ENCODE measurements at regions not wholly inside any gene's neighbourhood (a gene's known extent, or its start where the extent isn't known, plus 50 kb on each side); places are given as distances from the start of the nearest gene placed in this dataset.

DNA sequence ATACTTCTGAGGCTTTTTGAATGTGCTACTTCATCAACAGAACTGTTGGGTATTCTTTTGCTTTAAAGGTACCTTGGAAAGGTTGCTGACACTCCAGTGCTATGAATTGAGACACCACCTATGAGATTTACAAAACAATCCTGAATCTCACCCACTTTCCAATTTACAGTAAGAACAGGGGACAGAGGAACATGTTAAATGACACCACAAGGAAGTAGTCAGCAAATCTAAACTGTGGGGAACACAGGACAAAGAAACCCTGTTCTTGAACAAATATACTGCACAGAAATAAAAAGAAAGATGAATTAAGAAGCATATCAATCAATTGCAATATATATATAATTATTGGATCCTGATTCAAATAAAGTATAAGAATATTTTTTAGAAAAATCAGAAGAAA is 216.7 kb upstream of the ARID1B start:
- no peak for DNase-seq

DNA sequence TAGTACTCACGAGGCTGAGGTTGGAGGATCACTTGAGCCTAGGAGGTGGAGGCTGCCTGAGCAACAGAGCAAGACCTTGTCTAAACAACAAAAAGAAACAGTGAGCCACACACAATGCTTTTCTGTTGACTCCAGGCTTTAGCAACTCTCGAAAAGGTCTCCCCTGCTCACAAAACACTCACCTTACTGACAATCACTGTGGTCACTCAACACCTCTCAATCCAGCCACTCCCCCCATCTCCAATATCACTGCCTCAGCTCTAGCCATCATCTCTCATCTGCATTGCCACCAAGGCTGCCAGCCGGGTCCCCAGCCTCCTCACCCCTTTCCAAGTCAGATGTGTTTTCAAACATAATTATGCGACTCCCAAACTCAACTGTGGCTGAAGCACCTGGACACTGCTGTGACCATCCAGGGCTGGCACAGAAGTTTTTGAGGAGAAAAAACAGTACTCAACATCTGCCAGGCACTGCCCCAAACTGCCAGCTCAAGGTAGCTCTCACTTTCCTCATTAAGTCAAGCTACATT is 218.0 kb upstream of the ARID1B start:
- DNase-seq: no peak

DNA sequence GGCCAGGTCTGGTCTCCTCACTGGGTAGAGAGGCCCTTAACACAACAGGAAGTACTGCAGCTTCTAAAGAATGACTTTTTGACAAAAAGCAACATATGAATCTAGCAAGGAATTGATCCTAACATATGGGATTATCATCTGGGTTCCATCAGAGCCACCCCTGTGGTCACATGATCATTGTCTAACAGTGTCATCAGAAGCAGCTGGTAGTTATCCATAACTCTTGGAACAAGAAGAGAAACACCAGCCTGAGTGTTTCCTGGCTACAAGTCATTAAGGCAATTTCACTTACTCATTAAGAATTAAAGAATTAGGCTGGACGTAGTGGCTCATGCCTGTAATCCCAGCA is 219.3 kb upstream of the ARID1B start:
- no peak for DNase-seq

GRCh38 chr6:156557251-156557910 is 219.8 kb upstream of the ARID1B start:
- DNase-seq: peak in 1 of 2 donors; percentile 10

DNA sequence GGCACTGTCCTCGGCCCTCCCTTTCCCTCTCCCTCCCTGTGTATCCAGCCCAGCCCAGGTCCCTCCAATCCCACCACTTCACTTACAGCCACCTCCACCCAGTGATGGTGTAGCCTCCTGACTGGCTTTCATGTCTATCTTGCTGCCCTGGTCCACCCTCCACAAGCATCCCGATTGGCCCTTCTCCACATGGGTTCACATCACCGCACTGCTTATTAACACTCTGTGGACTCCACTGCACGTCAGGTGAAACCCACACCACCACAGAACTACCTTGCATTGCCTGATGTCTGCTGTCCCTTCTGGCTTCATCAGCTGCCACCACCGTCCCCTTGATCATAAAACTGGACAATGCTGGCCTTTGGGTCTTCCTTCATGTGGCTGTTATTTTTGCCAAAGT is 220.4 kb upstream of the ARID1B start:
- DNase-seq: no peak

GRCh38 chr6:156555116-156555515 is 222.1 kb upstream of the ARID1B start:
- no peak for DNase-seq

DNA sequence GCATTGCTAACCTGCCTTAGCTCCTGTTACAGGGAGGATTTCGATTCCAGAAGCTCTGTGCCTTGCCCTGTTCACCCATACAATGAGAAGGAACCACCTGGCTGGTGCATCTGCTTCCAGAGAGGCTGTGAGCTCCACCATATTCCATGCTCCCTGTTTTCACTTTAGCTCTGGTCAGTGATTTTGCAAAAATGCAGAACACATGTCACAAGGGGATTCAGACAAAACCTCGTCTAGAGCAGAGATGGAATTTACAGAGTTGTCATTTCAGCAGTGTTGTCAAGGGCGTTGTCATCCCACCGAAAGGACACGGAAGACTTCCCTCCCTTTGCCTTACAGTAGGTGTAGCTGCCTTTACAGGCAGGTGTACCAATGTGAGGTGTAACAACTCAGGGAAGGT is 223.0 kb upstream of the ARID1B start:
- no peak for DNase-seq

- no peak for DNase-seq
Observed at GRCh38 chr6:156552849-156553248, 224.3 kb upstream of the ARID1B start.

- DNase-seq: no peak
Observed at GRCh38 chr6:156550949-156551348, 226.2 kb upstream of the ARID1B start.

- no peak for DNase-seq
Observed at GRCh38 chr6:156545931-156546330, 231.2 kb upstream of the ARID1B start.

- no peak for DNase-seq
Observed at GRCh38 chr6:156545021-156545420, 232.2 kb upstream of the ARID1B start.

GRCh38 chr6:156544046-156544445 is 233.1 kb upstream of the ARID1B start:
- DNase-seq: no peak

GRCh38 chr6:156543431-156543830 is 233.7 kb upstream of the ARID1B start:
- no peak for DNase-seq

- DNase-seq: no peak
Observed at GRCh38 chr6:156538875-156539660, 238.1 kb upstream of the ARID1B start.

- no peak for DNase-seq
Observed at GRCh38 chr6:156534594-156534993, 242.6 kb upstream of the ARID1B start.

DNA sequence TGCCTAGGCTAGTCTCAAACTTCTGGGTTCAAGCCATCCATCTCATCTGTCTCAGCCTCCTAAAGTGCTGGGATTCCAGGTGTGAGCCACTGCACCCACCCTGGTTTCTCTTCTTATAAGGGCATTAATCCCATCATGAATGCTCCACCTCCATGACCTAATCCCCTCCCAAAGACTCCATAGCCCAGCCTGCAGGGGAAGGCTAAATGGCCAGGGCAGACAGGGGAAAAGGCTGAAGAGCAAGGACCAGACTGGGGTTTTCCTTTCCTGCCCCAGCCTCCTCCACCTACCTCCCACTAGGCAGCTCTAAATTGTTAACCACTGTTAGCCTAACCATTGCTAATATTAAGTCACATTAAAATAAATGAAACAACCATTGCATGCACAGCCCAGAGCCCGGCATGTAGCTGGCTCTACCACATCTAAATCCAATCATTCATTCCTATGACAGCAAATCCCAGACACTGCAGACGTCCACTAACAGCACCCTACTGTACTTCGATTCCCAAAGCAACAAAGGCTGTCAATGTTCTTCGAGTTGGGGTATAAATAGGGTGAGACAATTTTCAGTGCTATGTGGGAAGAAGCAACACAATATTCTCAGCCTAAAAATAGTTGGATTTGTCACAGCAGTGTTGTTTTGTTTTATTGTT is 243.2 kb upstream of the ARID1B start:
- no peak for DNase-seq

DNA sequence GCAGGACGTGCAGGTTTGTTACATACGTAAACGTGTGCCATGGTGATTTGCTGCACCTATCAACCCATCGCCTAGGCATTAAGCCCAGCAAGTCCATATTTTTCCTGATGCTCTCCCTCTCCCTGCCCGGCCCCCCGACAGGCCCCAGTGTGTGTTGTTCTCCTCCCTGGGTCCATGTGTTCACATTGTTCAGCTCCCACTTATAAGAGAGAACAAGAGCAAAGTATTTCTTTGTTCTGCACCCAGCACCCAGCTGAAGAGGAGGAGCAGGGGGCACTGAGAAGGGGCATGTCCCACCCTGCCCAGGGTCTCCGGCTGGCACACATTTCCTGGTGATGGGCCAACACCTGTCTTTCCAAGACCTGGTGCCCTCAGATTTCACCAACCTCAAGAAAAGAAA is 251.1 kb upstream of the ARID1B start:
- DNase-seq: no peak

DNA sequence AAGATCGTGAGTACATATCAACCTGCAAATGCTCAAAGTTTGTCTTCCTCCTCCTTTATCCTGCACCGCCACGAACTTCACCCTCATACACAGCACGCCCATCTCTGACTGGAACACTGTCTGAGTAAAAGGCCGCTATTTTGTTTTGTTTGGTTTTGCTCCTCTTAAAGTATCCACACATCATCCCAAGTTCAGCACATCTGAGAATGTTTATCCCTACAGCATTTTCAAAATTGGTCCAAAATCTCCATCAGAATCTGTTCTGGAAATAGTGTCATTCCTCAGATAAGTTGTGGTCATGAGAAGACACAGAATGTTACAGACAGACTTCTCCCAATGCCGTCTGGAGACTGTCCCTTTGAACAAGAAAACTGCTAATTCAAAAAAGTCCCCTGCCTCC is 251.6 kb upstream of the ARID1B start:
- no peak for DNase-seq

DNA sequence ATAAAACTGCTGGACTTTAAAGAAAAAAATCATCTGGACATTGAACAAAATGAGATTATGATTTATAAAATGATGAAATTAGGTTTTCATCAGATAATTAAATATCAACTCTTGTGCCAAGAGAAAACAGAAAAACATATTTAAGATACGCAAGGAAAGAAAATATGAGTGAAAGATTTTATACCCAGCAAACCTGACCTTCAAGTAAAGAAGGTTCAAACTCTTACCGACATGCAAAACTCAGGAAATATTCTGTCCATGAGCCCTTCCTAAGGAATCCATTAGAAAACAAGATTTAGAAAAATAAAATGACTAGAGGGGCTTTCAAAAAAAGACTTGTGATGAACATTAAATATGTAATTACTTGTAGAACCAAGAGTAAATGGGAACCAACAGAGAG is 257.2 kb upstream of the ARID1B start:
- DNase-seq: no peak

DNA sequence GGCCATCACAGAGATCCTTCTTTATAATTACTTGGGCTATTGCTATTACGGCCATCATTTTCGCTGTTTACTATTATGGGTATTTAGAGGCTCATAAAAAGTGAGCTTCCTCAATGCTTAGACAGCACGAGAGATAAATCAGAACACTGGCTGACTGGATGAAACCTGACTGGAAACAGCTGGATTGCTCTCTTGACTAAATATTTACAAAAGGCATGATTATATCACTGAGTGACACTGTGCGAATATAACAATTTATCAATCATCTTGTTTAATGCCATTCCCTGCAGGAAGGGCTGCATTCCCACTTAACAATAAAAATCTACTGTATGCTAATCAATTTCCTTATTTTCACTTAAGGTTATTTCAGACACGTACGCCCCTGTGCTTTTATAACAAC is 260.1 kb upstream of the ARID1B start:
- no peak for DNase-seq

GRCh38 chr6:156515242-156515641 is 261.9 kb upstream of the ARID1B start:
- no peak for DNase-seq

- no peak for DNase-seq
Observed at GRCh38 chr6:156513504-156513903, 263.7 kb upstream of the ARID1B start.

DNA sequence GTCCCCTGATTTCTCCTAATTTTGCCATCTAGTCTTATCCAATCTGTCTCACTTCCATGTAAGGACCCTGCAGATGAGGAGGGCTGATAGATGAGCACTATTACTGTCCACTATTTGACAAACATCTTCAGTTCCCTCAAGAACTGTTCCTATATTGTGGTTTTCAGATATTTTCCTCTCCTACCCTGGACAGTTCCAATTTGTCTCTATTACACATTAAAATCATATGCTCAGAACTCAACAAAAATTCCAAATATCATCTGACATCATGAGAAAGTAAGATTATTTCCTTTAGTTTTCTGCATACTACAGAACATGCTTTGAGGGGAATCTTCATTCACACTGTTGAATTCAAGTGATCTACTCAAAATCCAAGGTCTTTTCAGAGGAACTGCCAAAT is 265.6 kb upstream of the ARID1B start:
- DNase-seq: no peak

DNA sequence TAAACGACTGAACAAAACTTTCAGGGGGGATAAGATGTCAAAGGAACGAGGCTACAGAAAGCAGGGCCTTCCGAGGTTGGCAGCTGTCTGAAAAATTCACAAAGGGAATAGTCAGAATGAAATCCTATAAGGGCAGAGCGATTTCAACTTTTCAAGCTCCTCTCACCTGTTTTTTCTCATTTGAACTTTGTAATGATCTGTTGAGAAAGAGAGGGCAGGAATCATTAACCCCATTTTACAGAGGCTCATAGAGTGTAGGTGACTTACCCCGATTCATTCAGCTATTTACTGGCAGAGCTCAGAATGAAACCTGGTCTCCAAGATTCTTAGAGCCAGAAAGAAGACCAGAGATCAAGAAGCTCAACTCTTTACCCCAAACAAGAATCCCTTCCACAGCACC is 266.1 kb upstream of the ARID1B start:
- DNase-seq: no peak

Data from CD4-positive, alpha-beta T cell treated with Interferon alpha-2 for 1 hour (primary cell).